Hepatocyte (in vitro differentiated cells): ENCODE measurements at regions not wholly inside any gene's neighbourhood (a gene's known extent, or its start where the extent isn't known, plus 50 kb on each side); places are given as distances from the start of the nearest gene placed in this dataset.

Experiments
- EZH2 ChIP-seq: fragments of 200-600 bp; sonication (generic); IDR thresholded peaks from 2 replicates; pipeline ENCODE4 v1.6.1; 2016; ENCODE audit warnings: antibody characterized with exemption, mild to moderate bottlenecking, borderline replicate concordance
- EZH2phosphoT487 ChIP-seq: fragments of 200-600 bp; sonication (generic); IDR thresholded peaks from one replicate; pipeline ENCODE4 v1.6.1; 2018; ENCODE audit warnings: antibody characterized with exemption, mild to moderate bottlenecking, low read depth, moderate library complexity; ENCODE audit not compliant: unreplicated experiment, severe bottlenecking
- TF ChIP-seq, protein P1 (sequence below): fragments of 200-600 bp; sonication (generic); IDR thresholded peaks from 2 replicates; pipeline ENCODE4 v1.5.1; 2016; ENCODE audit warnings: antibody characterized with exemption, mild to moderate bottlenecking; ENCODE audit not compliant: poor library complexity

DNA sequence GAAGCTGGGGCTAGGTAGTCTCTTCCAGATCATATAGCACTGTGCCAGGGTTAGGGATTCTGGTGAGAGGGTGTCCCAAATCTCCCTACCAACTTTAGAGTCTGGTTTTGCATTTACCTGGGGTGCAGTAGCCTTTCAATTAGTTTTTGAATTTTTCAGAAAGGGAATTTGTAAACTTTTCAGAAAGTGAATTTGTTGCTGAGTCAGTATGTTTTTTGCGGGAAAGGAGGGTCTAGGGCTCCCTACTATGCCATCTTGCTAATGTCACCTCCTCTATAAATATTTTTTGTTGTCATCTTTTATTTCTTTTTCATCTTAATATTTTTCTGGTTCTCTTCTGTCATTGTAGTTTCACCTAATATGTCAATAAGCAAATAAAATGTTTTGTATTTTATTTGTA is 95.8 kb upstream of the FAM98A start:
- no peak for TF ChIP-seq EZH2
- TF ChIP-seq, protein P1, sequence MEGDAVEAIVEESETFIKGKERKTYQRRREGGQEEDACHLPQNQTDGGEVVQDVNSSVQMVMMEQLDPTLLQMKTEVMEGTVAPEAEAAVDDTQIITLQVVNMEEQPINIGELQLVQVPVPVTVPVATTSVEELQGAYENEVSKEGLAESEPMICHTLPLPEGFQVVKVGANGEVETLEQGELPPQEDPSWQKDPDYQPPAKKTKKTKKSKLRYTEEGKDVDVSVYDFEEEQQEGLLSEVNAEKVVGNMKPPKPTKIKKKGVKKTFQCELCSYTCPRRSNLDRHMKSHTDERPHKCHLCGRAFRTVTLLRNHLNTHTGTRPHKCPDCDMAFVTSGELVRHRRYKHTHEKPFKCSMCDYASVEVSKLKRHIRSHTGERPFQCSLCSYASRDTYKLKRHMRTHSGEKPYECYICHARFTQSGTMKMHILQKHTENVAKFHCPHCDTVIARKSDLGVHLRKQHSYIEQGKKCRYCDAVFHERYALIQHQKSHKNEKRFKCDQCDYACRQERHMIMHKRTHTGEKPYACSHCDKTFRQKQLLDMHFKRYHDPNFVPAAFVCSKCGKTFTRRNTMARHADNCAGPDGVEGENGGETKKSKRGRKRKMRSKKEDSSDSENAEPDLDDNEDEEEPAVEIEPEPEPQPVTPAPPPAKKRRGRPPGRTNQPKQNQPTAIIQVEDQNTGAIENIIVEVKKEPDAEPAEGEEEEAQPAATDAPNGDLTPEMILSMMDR: no peak
- no peak for TF ChIP-seq EZH2phosphoT487
